ENCODE measurements at regions not wholly inside any gene's neighbourhood (a gene's known extent, or its start where the extent isn't known, plus 50 kb on each side); places are given as distances from the start of the nearest gene placed in this dataset.

DNA sequence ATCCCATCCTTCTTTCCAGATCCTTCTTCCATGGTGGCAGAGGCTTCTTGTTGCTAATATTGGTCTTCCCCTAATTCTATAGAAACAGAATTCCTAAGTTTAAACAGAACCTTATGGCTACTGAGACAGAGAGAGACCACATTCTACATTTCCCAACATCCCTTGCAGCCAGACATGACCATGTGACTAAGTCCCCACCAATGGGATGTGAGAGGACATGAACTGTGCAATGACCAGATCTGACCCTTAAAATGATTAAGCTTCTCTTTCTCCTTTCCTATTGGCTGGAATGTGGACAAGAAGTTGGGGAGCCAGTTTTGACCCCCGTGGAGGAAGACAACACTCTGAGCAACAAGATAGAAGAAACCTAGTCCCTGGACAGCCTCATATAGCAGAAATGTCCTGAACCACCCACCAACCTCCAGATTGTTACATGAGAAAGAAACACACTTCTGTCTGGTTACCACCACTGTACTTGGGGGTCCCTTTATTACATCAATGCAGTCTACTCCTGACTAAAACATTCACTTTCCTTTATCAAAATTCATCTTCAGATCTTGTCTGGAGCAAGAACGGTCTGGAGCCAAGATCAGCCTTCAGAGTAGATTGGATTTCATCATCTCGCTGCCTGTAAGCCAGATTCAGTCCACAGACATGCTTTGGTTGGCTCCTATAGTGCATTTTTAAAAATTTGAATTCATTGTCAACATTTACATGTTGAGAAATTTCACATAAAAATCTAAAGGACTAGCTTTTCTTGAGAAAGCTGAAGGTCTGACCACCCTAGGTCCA lies 183.9 kb downstream of the SHQ1 start:
- no peak overlapping the region for H3K27ac Mint-ChIP-seq
- no peaks in the 10 kb centered on the region for H3K36me3 Mint-ChIP-seq
- H3K9me3 Mint-ChIP-seq, result no peaks in the 10 kb centered on the region
- no peaks in the 10 kb centered on the region for H3K4me1 Mint-ChIP-seq
- peaks cover 0 to under 1% of the 10 kb centered on the region in 2 donors for H3K27me3 Mint-ChIP-seq (ENCODE audit: low read depth in 2 of 2)
- DNase-seq (no peak), ATAC-seq (no peak)
- Histone ChIP-seq H3K27ac (ENCODE audit: low read length) (no peak overlapping the region), H3K36me3 (ENCODE audit: control insufficient read depth, insufficient read depth, low read length) (no peaks in the 10 kb centered on the region), H3K4me1 (ENCODE audit: control insufficient read depth, insufficient read depth, low read length) (no peaks in the 10 kb centered on the region), H3K27me3 (ENCODE audit: control insufficient read depth, insufficient read depth, low read length) (no peaks in the 10 kb centered on the region), H3K9me3 (ENCODE audit: control insufficient read depth, insufficient read depth, low read length) (no peaks in the 10 kb centered on the region), H3K4me3 (ENCODE audit: low read length) (no peak overlapping the region)
- TF ChIP-seq, protein P1, sequence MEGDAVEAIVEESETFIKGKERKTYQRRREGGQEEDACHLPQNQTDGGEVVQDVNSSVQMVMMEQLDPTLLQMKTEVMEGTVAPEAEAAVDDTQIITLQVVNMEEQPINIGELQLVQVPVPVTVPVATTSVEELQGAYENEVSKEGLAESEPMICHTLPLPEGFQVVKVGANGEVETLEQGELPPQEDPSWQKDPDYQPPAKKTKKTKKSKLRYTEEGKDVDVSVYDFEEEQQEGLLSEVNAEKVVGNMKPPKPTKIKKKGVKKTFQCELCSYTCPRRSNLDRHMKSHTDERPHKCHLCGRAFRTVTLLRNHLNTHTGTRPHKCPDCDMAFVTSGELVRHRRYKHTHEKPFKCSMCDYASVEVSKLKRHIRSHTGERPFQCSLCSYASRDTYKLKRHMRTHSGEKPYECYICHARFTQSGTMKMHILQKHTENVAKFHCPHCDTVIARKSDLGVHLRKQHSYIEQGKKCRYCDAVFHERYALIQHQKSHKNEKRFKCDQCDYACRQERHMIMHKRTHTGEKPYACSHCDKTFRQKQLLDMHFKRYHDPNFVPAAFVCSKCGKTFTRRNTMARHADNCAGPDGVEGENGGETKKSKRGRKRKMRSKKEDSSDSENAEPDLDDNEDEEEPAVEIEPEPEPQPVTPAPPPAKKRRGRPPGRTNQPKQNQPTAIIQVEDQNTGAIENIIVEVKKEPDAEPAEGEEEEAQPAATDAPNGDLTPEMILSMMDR (IDR thresholded peaks at IDR 0.05), result no peak
- intact Hi-C loops (cut with micrococcal nuclease), result no loop called here
- whole genome bisulfite sequencing (ENCODE audit: insufficient coverage), result 85% methylated on average over 3 of the region's 3 CpGs
- no peak overlapping the region for H3K4me3 Mint-ChIP-seq

GRCh38 chr3:72663429-72663828 lies 184.8 kb downstream of the SHQ1 start:
- H3K36me3 ChIP-seq (ENCODE audit: control insufficient read depth, insufficient read depth, low read length), result no peaks in the 10 kb centered on the region
- Mint-ChIP-seq H3K27ac (no peak overlapping the region), H3K36me3 (no peaks in the 10 kb centered on the region), H3K4me1 (no peaks in the 10 kb centered on the region), H3K27me3 (ENCODE audit: low read depth in 2 of 2) (peaks cover 5 to 10% of the 10 kb centered on the region in 2 donors), H3K4me3 (no peak overlapping the region), H3K9me3 (no peaks in the 10 kb centered on the region)
- TF ChIP-seq, protein P1 (IDR thresholded peaks at IDR 0.05), result no peak
- WGBS (ENCODE audit: insufficient coverage), result 85% methylated on average over 4 of the region's 4 CpGs
- no peaks in the 10 kb centered on the region for H3K9me3 ChIP-seq (ENCODE audit: control insufficient read depth, insufficient read depth, low read length)
- no peak overlapping the region for H3K27ac ChIP-seq (ENCODE audit: low read length)
- DNase-seq (no peak), ATAC-seq (no peak)
- H3K4me1 ChIP-seq (ENCODE audit: control insufficient read depth, insufficient read depth, low read length), result no peaks in the 10 kb centered on the region
- intact Hi-C loops (cut with micrococcal nuclease), result no loop called here
- no peaks in the 10 kb centered on the region for H3K27me3 ChIP-seq (ENCODE audit: control insufficient read depth, insufficient read depth, low read length)
- H3K4me3 ChIP-seq (ENCODE audit: low read length), result no peak overlapping the region

- H3K27ac Mint-ChIP-seq, result no peak overlapping the region
- no peaks in the 10 kb centered on the region for H3K36me3 Mint-ChIP-seq
- no peak overlapping the region for H3K4me3 Mint-ChIP-seq
- no peaks in the 10 kb centered on the region for H3K4me1 Mint-ChIP-seq
- Histone ChIP-seq H3K27ac (ENCODE audit: low read length) (no peak overlapping the region), H3K4me3 (ENCODE audit: low read length) (no peak overlapping the region), H3K27me3 (ENCODE audit: control insufficient read depth, insufficient read depth, low read length) (peaks cover 3% of the 10 kb centered on the region), H3K9me3 (ENCODE audit: control insufficient read depth, insufficient read depth, low read length) (no peaks in the 10 kb centered on the region), H3K4me1 (ENCODE audit: control insufficient read depth, insufficient read depth, low read length) (no peaks in the 10 kb centered on the region), H3K36me3 (ENCODE audit: control insufficient read depth, insufficient read depth, low read length) (no peaks in the 10 kb centered on the region)
- TF ChIP-seq, protein P1 (IDR thresholded peaks at IDR 0.05), result no peak
- H3K9me3 Mint-ChIP-seq, result no peaks in the 10 kb centered on the region
- peaks cover 10 to 18% of the 10 kb centered on the region in 2 donors for H3K27me3 Mint-ChIP-seq (ENCODE audit: low read depth in 2 of 2)
- DNase-seq (no peak), ATAC-seq (no peak)
- intact Hi-C loops (cut with micrococcal nuclease), result no loop called here
- 83% methylated on average over 2 of the region's 2 CpGs for WGBS (ENCODE audit: insufficient coverage)
Measured at GRCh38 chr3:72661115-72661457, 187.2 kb downstream of the SHQ1 start.
